DMS53 (cell line): ENCODE measurements at regions not wholly inside any gene's neighbourhood (a gene's known extent, or its start where the extent isn't known, plus 50 kb on each side); places are given as distances from the start of the nearest gene placed in this dataset.
"Not testable (repeated sequence)": the region's sequence is repeated elsewhere in the genome, so short reads cannot be mapped to it uniquely, and the experiment has no call there.

Experiments
- DNase-seq: peaks from one replicate; lab custom pipeline; 2025; lab: John Stamatoyannopoulos, UW

GRCh38 chr3:106348139-106348690 is 479.4 kb upstream of the CBLB start:
- DNase-seq = no peak

- no peak for DNase-seq
Measured at GRCh38 chr3:106349191-106349881, 480.5 kb upstream of the CBLB start.

GRCh38 chr3:106355873-106356272 is 487.1 kb upstream of the CBLB start:
- no peak for DNase-seq

GRCh38 chr3:106359692-106360091 is 490.9 kb upstream of the CBLB start:
- DNase-seq = no peak

- DNase-seq = not testable (repeated sequence)
Measured at GRCh38 chr3:106360901-106361300, 492.1 kb upstream of the CBLB start.

GRCh38 chr3:106364477-106364876 is 495.7 kb upstream of the CBLB start:
- no peak for DNase-seq

GRCh38 chr3:106365061-106365691 is 496.4 kb upstream of the CBLB start:
- DNase-seq = no peak

- DNase-seq = no peak
Measured at GRCh38 chr3:106366352-106366751, 497.5 kb upstream of the CBLB start.

- DNase-seq = no peak
Measured at GRCh38 chr3:106367496-106367895, 498.7 kb upstream of the CBLB start.

- DNase-seq = no peak
Measured at GRCh38 chr3:106371221-106371970, 502.6 kb upstream of the CBLB start.

- DNase-seq = no peak
Measured at GRCh38 chr3:106371971-106372805, 503.4 kb upstream of the CBLB start.

- no peak for DNase-seq
Measured at GRCh38 chr3:106372806-106373190, 504.0 kb upstream of the CBLB start.

- no peak for DNase-seq
Measured at GRCh38 chr3:106376016-106376570, 507.3 kb upstream of the CBLB start.

- no peak for DNase-seq
Measured at GRCh38 chr3:106379251-106379750, 510.5 kb upstream of the CBLB start.

- DNase-seq = no peak
Measured at GRCh38 chr3:106380232-106380631, 511.4 kb upstream of the CBLB start.

- no peak for DNase-seq
Measured at GRCh38 chr3:106381286-106381938, 512.6 kb upstream of the CBLB start.

- DNase-seq = no peak
Measured at GRCh38 chr3:106381939-106382335, 513.1 kb upstream of the CBLB start.

- no peak for DNase-seq
Measured at GRCh38 chr3:106386050-106386449, 517.2 kb upstream of the CBLB start.

GRCh38 chr3:106392915-106393314 is 524.1 kb upstream of the CBLB start:
- DNase-seq = no peak

- no peak for DNase-seq
Measured at GRCh38 chr3:106397006-106397405, 528.2 kb upstream of the CBLB start.
